IMR-90 (cell line): ENCODE measurements at regions not wholly inside any gene's neighbourhood (a gene's known extent, or its start where the extent isn't known, plus 50 kb on each side); places are given as distances from the start of the nearest gene placed in this dataset.

Source experiments
- ATAC-seq: fragments of 200-7000 bp; cut with Tn5 transposase; 2 replicates; pipeline ENCODE4 v1.9.1; 2020; ENCODE audit warnings: low read depth, mild to moderate bottlenecking, moderate library complexity
- BruUV-seq: library from RNA; stranded (reverse); fragments of 400-500 nt; replicated peaks from 2 replicates; lab custom pipeline; 2021; lab: Mats Ljungman, UMichigan
- CTCF ChIA-PET: fragments of 300-600 bp; formaldehyde crosslinking; extraction: SDS; loops from one replicate; lab custom pipeline; 2021; ENCODE audit warnings: antibody characterized with exemption; lab: Yijun Ruan, JAX
- POLR2A ChIA-PET: fragments of 300-600 bp; sonication (Branson Sonifier 250); formaldehyde crosslinking; loops from one replicate; lab custom pipeline; 2022; ENCODE audit warnings: antibody characterized with exemption; ENCODE audit not compliant: unreplicated experiment; lab: Charles Lee
- DNase-seq: peaks from one replicate; pipeline ENCODE4 v3.0.0; 2013
- H2AFZ ChIP-seq: replicated peaks from 2 replicates; pipeline ENCODE3; 2013; ENCODE audit warnings: low read length, mild to moderate bottlenecking; ENCODE audit not compliant: poor library complexity
- H2AK5ac ChIP-seq: 2 replicates; pipeline ENCODE4 v1.6.1; 2013; ENCODE audit warnings: low read depth, low read length, inconsistent platforms
- H2AK9ac ChIP-seq: replicated peaks from 2 replicates; pipeline ENCODE3; 2013; ENCODE audit warnings: mild to moderate bottlenecking, low read depth, low read length, moderate library complexity; ENCODE audit not compliant: poor library complexity
- H2BK120ac ChIP-seq: 2 replicates; pipeline ENCODE4 v1.6.1; 2013; ENCODE audit warnings: low read depth, low read length, inconsistent platforms
- H2BK15ac ChIP-seq: 3 replicates; pipeline ENCODE4 v1.6.1; 2013; ENCODE audit warnings: low read depth, low read length, inconsistent platforms
- H2BK20ac ChIP-seq: 2 replicates; pipeline ENCODE4 v1.6.1; 2013; ENCODE audit warnings: low read depth, mild to moderate bottlenecking, inconsistent platforms, low read length, moderate library complexity
- H2BK5ac ChIP-seq: 2 replicates; pipeline ENCODE4 v1.6.1; 2013; ENCODE audit warnings: mild to moderate bottlenecking, low read depth, low read length, inconsistent platforms; ENCODE audit not compliant: poor library complexity, severe bottlenecking
- H3K14ac ChIP-seq: replicated peaks from 2 replicates; pipeline ENCODE4 v1.6.1; 2013; ENCODE audit warnings: low read depth, low read length, inconsistent platforms
- H3K18ac ChIP-seq: 2 replicates; pipeline ENCODE4 v1.6.1; 2013; ENCODE audit warnings: low read depth, low read length, control low read depth
- H3K23ac ChIP-seq: 2 replicates; pipeline ENCODE4 v1.6.1; 2013; ENCODE audit warnings: low read depth, low read length, inconsistent platforms
- H3K27ac ChIP-seq: 2 replicates; pipeline ENCODE4 v1.5.1; 2013; ENCODE audit warnings: mild to moderate bottlenecking, control low read depth, low read length; ENCODE audit not compliant: insufficient read depth
- H3K27me3 ChIP-seq: 2 replicates; pipeline ENCODE4 v1.6.1; 2013; ENCODE audit warnings: low read length; ENCODE audit not compliant: control insufficient read depth, insufficient read depth
- H3K36me3 ChIP-seq: 2 replicates; pipeline ENCODE4 v1.6.1; 2013; ENCODE audit warnings: low read length, mixed read lengths; ENCODE audit not compliant: control insufficient read depth, insufficient read depth
- H3K4ac ChIP-seq: 2 replicates; pipeline ENCODE4 v1.6.1; 2013; ENCODE audit warnings: low read depth, low read length, inconsistent platforms
- H3K4me1 ChIP-seq: 2 replicates; pipeline ENCODE4 v1.6.1; 2013; ENCODE audit warnings: low read length, mixed read lengths; ENCODE audit not compliant: control insufficient read depth, insufficient read depth
- H3K4me2 ChIP-seq: 2 replicates; pipeline ENCODE4 v1.6.1; 2013; ENCODE audit warnings: low read depth, mild to moderate bottlenecking, control low read depth, low read length, moderate library complexity
- H3K4me3 ChIP-seq: 2 replicates; pipeline ENCODE4 v1.5.1; 2013; ENCODE audit warnings: low read depth, mild to moderate bottlenecking, control low read depth, low read length, moderate library complexity; ENCODE audit not compliant: insufficient read depth
- H3K56ac ChIP-seq: 2 replicates; pipeline ENCODE4 v1.6.1; 2013; ENCODE audit warnings: low read length, inconsistent platforms; ENCODE audit not compliant: insufficient read depth; ENCODE audit errors: extremely low read depth
- H3K79me1 ChIP-seq, 2 experiments: 2 replicates each; pipeline ENCODE4 v1.6.1; 2013; ENCODE audit warnings: low read length in 2 of 2, inconsistent platforms in 1 of 2, low read depth in 1 of 2
- H3K9ac ChIP-seq: 2 replicates; pipeline ENCODE4 v1.6.1; 2013; ENCODE audit warnings: low read depth, low read length, control low read depth
- H3K9me1 ChIP-seq: 2 replicates; pipeline ENCODE4 v1.6.1; 2013; ENCODE audit warnings: low read length, inconsistent platforms; ENCODE audit not compliant: insufficient read depth
- H3K9me3 ChIP-seq: 2 replicates; pipeline ENCODE4 v1.6.1; 2013; ENCODE audit warnings: low read length; ENCODE audit not compliant: control insufficient read depth, insufficient read depth
- H4K20me1 ChIP-seq: 2 replicates; pipeline ENCODE4 v1.6.1; 2013; ENCODE audit warnings: low read length, inconsistent platforms; ENCODE audit not compliant: insufficient read depth
- H4K5ac ChIP-seq: 2 replicates; pipeline ENCODE4 v1.6.1; 2013; ENCODE audit warnings: mild to moderate bottlenecking, low read depth, low read length, control low read depth
- H4K8ac ChIP-seq, 2 experiments: 2 replicates each; pipeline ENCODE4 v1.6.1; 2013; ENCODE audit warnings: low read depth in 2 of 2, low read length in 2 of 2, control low read depth in 1 of 2, inconsistent platforms in 1 of 2
- H4K91ac ChIP-seq: 2 replicates; pipeline ENCODE4 v1.6.1; 2013; ENCODE audit warnings: low read depth, low read length, inconsistent platforms; ENCODE audit not compliant: insufficient read depth
- BHLHE40 ChIP-seq: fragments of 150-350 bp; IDR thresholded peaks from 2 replicates; pipeline ENCODE4 v1.6.1; 2016; ENCODE audit warnings: mild to moderate bottlenecking, low read depth, low read length
- CEBPB ChIP-seq: IDR thresholded peaks from 2 replicates; pipeline ENCODE4 v1.6.1; 2012; ENCODE audit warnings: low read depth, low read length, improper control_type of control experiment
- CHD1 ChIP-seq: IDR thresholded peaks from 2 replicates; pipeline ENCODE4 v1.6.1; 2012; ENCODE audit warnings: low read depth, low read length, improper control_type of control experiment
- FOS ChIP-seq: fragments of 150-350 bp; IDR thresholded peaks from 2 replicates; pipeline ENCODE4 v1.6.1; 2016; ENCODE audit warnings: low read depth, low read length
- MAFK ChIP-seq: IDR thresholded peaks from 2 replicates; pipeline ENCODE4 v1.6.1; 2012; ENCODE audit warnings: low read depth, low read length, improper control_type of control experiment
- MAZ ChIP-seq: IDR thresholded peaks from 2 replicates; pipeline ENCODE4 v1.6.1; 2012; ENCODE audit warnings: low read depth, mild to moderate bottlenecking, low read length, improper control_type of control experiment, moderate library complexity, borderline replicate concordance
- MXI1 ChIP-seq: IDR thresholded peaks from 2 replicates; pipeline ENCODE4 v1.6.1; 2012; ENCODE audit warnings: low read depth, mild to moderate bottlenecking, low read length, moderate library complexity, borderline replicate concordance
- RCOR1 ChIP-seq: IDR thresholded peaks from 2 replicates; pipeline ENCODE4 v1.6.1; 2012; ENCODE audit warnings: mild to moderate bottlenecking, low read length, improper control_type of control experiment; ENCODE audit not compliant: insufficient replicate concordance
- RFX5 ChIP-seq: IDR thresholded peaks from 2 replicates; pipeline ENCODE4 v1.8.0; 2012; ENCODE audit warnings: low read depth, mild to moderate bottlenecking, low read length, moderate library complexity
- WGBS, 2 experiments: methylation state at CpG; one replicate each; pipeline versions ENCODE4 v1.1.5 to v1.1.7; 2013; ENCODE audit warnings: missing lambda C conversion rate in 2 of 2; ENCODE audit not compliant: insufficient read length in 1 of 2; ENCODE audit errors: extremely low coverage in 2 of 2; 5-methylcytosine and 5-hydroxymethylcytosine counted together
- dilution Hi-C: fragments of 300-500 bp; cut with HindIII; formaldehyde crosslinking; loops from one replicate; pipeline ENCODE4 v1.14.3; 2018; ENCODE audit warnings: low sequenced_read_pairs; ENCODE audit not compliant: unreplicated experiment
- in situ Hi-C: fragments of 300-500 bp; cut with MboI; formaldehyde crosslinking; loops from 3 replicates; pipeline ENCODE4 v1.14.3; 2019; ENCODE audit warnings: low sequenced_read_pairs, inconsistent platforms, mixed read lengths
- intact Hi-C: fragments of 100-400 bp; cut with micrococcal nuclease; formaldehyde crosslinking; loops from 2 replicates; pipeline ENCODE4 v1.10.0; 2022

DNA sequence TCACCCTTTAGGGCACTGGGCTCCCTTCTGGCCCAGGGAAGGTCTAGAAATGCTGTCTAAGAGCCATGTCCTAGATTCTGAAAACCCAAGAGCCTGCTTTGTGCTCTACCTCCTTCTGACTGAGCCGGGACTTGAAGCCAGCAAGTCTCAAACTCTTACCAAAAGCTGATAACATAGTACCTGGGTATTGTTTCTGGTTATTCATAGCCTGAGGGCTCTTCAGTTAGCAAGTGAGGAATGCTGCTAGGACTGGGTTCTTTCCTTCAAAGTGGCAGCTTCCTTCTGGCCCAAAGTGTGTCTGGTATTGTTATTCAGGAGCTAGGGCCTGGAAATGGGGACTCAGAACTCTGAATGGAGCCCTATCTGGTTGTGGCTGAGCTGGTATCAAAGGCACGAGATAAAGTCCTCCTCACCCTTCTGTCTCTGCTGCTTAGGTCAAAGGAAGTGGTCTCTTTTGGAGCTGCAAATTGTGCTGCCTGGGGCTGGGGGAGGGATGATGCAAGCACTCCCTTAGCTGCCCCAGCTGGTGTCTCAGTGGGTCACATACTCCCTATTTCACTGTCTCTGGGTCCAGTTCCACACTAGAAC lies 696.0 kb upstream of the CCDC179 start:
- H3K27me3 ChIP-seq = no peaks in the 10 kb centered on the region
- no peak overlapping the region for H3K27ac ChIP-seq
- H2BK15ac ChIP-seq = peak overlapping the region; percentile 19; the same call in 2 of the 3 replicates
- H2BK5ac ChIP-seq = no peak overlapping the region
- ATAC-seq (no peak), DNase-seq (no peak)
- dilution Hi-C loops (no loop called here), intact Hi-C loops (no loop called here), in situ Hi-C loops (no loop called here)
- H3K56ac ChIP-seq = no peak overlapping the region
- H3K79me1 ChIP-seq = no peaks in the 10 kb centered on the region
- no peak for TF ChIP-seq MXI1
- TF ChIP-seq CEBPB = no peak
- no peak for TF ChIP-seq BHLHE40
- TF ChIP-seq MAFK = no peak
- TF ChIP-seq RFX5 = no peak
- TF ChIP-seq RCOR1 = no peak
- TF ChIP-seq MAZ = no peak
- TF ChIP-seq CHD1 = no peak
- TF ChIP-seq FOS = no peak
- H4K8ac ChIP-seq = peak overlapping the region in 1 of 2 experiments; percentile 62; a peak in 1 of 4 replicates
- peak overlapping the region; percentile 2; the same call in 1 of the 2 replicates for H3K18ac ChIP-seq
- 0 out of 2 replicates have a peak overlapping the region, but pooled peaks have one; percentile 13 for H4K5ac ChIP-seq
- H3K14ac ChIP-seq = peak overlapping the region; percentile 23; the same call in 1 of the 2 replicates
- H3K36me3 ChIP-seq = no peaks in the 10 kb centered on the region
- H3K23ac ChIP-seq = no peak overlapping the region
- H2AK9ac ChIP-seq = no peak overlapping the region
- no peaks in the 10 kb centered on the region for H4K20me1 ChIP-seq
- H2AK5ac ChIP-seq = peak overlapping the region; percentile 7; the same call in 1 of the 2 replicates
- peak overlapping the region; percentile 59 for H3K4ac ChIP-seq
- H3K9me1 ChIP-seq = no peaks in the 10 kb centered on the region
- WGBS, 2 experiments = no CpG with 5 or more reads among the region's 2 CpGs
- H2AFZ ChIP-seq = peak overlapping the region; percentile 8
- H3K9ac ChIP-seq = no peak overlapping the region
- ChIA-PET CTCF (no interaction called here), POLR2A (interaction anchor here (0.6 kb wide), 1 partner anchor 330 kb away, joined by 3 read pairs; no protein-coding TSS in a partner anchor)
- H4K91ac ChIP-seq = peak overlapping the region; percentile 32; the same call in 1 of the 2 replicates
- H3K9me3 ChIP-seq = no peaks in the 10 kb centered on the region; the same call in 1 of the 2 replicates
- peaks cover 2% of the 10 kb centered on the region; the same call in 1 of the 2 replicates for H3K4me1 ChIP-seq
- peak overlapping the region; percentile 58 for H2BK20ac ChIP-seq
- BruUV-seq = no TSS peak
- no peak overlapping the region for H3K4me2 ChIP-seq
- peak overlapping the region; percentile 46; the same call in 1 of the 2 replicates for H2BK120ac ChIP-seq
- no peak overlapping the region for H3K4me3 ChIP-seq
